H4 (cell line): ENCODE measurements at regions not wholly inside any gene's neighbourhood (a gene's known extent, or its start where the extent isn't known, plus 50 kb on each side); places are given as distances from the start of the nearest gene placed in this dataset.

ENCODE experiments used
- DNase-seq: peaks from one replicate; pipeline ENCODE4 v3.0.0-alpha.2; 2015; ENCODE audit warnings: low spot score

- no peak for DNase-seq
Measured at GRCh38 chr3:146658841-146659240, 53.7 kb upstream of the PLSCR5 start.

GRCh38 chr3:146655333-146655996 is 50.3 kb upstream of the PLSCR5 start:
- no peak for DNase-seq
